ENCODE measurements at regions not wholly inside any gene's neighbourhood (a gene's known extent, or its start where the extent isn't known, plus 50 kb on each side); places are given as distances from the start of the nearest gene placed in this dataset.

DNA sequence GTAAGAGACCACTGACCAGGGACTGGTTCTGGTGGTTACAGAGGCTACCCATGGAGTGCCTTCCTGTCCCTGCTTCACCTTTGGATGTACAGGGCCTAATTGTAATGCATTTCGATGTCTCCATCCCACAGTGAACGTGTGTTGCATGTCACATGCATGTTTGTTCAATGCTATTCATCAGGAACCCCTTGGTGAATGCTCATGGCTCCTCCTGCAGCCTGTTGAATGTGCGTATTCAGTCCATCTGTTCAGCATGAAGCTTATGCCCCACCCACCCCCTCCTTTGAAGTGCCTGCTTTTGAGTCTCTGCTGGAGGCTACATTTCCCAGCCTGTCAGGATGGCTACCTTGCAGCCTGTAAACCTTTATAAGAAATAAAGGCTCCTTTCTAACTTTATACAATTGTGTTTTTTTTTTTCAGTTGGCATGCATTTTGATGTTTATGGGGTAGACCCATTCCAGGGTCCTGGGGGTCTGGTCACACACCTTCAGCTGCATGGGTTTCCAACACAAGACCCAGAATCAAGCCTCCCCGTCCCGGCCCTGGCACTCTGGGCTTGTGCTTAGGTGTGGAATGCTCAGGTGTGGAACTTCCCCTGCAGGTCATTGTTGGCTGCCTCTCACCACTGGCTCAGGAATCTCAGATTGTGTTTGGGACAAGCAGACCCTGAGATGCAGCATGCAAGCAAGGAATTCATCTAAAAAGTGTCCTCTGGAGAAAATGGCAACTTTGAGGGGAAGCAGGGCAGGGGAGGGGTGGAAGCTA is 238.8 kb upstream of the HDAC4 start:
- DNase-seq (ENCODE audit: low read depth in 2 of 2), result no peak

DNA sequence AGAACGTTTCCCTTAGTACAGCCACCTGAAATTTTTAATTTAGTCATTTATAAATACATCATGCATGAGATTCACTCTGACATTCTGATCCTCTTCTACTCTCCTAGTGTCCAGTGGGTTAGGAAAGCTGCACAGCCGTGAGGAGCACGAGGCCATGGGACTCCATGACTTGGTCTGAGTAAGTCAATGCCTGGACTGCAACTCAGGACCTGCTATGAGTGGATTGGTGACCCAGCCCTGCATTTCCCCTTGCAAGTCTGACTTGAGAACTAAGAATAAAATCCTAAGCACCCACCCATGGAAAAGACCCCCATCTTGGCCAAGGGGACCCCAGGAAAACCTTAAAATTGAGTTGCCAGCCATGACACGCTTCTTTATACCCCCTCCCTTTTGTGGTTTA is 237.6 kb upstream of the HDAC4 start:
- no peak for DNase-seq (ENCODE audit: low read depth in 2 of 2)

DNA sequence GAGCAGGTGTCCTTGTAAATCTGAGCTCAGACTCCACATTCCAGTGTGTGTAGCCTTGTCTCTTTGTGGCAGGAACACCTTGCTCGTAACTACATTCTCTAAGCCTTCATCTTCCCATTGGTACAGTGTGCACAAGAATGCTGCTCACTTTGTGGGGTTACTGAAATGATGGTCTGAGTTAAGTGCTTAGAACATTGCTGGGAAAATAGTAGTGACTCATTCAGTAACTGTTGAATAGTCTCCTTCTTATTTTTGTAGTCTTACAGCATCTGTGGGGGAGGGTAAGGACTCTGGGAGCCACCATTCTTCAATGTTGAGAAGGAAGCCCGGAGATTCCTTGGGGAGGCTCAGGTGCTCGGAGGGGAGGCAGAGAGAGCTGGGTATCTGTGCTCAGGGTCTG is 236.0 kb upstream of the HDAC4 start:
- no peak for DNase-seq (ENCODE audit: low read depth in 2 of 2)

DNA sequence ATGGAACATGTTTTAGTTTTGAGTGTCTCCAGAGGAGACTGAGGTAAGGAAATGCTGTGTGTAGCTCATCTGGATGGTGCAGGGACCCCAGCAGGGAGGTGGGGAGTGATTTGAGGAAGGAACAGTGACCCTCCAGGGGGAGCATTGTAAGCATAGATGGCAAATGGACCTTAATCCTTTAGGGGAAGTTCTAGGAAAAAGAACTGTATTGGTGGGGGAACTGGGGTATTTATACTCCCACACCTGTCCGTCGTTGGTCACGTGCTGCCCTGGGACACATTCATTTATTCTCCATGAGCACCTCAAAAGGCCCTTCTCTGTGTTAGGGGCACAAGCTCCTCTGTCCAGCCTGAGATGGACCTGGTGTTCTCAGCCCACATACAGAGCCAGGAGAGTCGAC is 233.9 kb upstream of the HDAC4 start:
- no peak for DNase-seq (ENCODE audit: low read depth in 2 of 2)

DNA sequence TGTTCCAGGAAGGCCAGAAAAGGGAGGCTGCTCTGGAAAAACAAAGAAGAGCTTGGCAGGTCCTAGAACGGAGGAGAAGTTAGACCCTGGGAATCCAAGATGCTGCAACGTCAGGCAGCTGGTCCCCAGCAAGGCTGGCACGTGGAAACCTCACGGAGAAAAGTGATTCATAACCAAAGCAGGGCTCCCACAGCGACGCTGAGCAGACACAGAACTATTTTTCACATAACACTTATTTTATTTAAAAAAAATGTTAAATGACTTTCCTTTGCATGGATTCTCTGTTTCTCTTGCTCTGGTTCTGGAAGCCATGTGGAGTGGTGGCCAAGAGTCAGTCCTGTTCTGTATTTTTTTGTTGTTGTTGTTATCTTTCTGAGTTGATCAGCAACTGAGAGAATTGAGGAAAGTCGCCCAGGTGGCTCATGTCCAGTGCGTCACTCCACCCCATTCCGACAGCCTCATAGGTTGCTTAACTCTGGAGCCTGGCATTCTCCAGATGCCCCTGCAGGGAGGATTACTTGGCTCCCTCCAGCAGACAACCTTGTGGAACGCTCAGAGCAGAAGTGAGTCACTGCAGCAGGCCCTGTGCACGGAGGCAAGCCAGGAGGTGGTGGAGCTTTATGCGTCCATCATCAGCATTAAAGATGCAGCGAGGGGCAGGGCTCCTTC is 229.9 kb upstream of the HDAC4 start:
- no peak for DNase-seq (ENCODE audit: low read depth in 2 of 2)

DNA sequence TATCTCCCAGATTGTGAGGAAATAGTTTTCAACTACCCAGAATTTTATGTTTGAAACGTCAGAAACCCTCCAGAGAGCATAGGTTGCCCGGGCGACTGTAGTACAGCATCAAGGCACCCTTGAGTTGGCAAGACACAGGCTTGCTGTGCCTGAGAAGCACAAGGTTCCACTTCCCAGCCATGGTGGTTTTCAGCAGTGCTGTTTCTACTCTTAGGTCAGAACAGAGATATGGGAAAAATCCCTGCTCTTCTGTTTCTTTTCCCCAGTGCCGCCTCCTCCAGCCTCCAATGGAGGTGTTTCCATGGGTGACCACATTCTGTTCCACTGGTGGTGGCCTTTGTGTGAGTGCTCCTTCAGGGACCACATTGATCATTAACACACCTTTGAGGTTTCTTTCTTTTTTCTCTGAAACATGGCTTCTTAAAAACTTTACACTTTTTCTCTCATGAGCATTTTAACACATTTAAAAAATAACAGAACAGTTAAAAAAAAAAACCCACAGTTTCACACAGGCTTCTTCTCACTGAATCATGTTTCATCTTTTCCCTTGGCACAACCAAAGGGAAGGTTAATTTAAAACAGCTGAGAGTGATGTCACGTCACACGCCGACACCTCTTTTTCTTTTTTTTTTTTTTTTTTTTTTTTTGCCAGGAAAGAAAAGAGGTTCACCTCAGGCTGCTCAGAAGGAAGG is 229.3 kb upstream of the HDAC4 start:
- DNase-seq (ENCODE audit: low read depth in 2 of 2), result no peak

DNA sequence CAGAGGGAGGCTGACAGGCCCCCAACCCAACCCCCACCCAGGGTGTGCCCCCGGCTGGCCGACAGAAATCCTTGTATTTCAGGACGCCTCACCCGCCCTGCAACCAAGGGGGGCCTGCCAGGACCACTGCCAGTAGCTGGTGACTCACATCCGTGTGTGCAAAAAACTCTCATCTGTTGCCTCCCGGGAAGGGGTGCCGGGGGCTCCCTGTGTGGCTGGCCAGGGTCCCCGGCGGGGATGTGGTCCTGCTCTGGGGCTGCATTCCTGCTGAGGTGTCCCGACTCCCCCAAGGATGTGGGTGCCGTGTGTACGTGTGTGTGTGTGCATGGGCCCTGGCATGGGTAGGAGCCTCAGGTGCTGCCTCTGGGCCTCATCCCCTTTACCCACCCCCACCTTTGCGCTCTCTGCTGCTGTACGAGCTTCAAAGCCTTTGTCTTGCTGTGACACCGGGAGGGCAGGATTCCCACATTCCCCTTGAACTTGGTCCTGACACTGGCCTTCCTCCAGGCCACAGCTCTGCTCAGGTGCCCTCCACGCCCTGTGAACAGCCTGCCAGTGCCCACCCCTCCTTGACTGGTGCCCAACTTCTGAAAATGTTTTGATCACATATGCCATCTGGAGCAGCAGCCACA is 226.3 kb upstream of the HDAC4 start:
- DNase-seq (ENCODE audit: low read depth in 2 of 2), result no peak

DNA sequence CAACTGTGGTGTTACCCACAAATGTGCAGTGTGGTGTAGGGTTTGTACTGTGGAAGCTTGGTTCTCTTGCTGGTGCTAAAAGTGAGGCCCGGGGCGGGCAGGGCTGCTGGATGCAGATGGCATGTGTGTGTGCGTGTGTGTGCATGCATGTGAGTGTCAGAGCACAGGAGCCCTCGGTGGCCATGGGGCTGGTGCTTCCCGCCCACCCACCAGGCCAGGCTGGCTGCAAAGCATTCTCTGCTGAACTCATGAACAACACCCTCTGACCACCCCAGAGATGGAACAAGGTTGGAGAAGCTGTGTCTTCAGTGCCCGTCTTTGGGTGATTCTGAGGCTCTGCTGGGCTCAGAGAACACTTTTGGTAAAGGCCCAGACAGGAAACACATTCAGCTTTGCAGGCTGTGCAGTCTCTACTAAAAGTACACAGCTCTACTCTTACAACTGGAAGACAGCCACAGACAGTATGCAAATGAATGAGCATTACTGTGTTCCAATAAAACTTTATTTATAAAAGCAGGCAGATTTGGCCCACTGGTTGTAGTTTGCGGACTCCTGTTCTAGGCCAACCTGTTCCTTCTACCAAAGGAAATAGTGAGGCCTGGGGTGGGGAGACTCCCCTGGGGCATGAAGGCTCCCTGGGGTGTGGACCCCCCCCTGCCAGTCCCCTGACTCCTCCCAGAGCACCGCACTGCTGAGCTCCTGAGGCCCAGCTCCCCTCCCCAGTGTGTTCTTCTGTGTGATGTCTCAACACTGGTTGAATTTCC is 225.3 kb upstream of the HDAC4 start:
- no peak for DNase-seq (ENCODE audit: low read depth in 2 of 2)

DNA sequence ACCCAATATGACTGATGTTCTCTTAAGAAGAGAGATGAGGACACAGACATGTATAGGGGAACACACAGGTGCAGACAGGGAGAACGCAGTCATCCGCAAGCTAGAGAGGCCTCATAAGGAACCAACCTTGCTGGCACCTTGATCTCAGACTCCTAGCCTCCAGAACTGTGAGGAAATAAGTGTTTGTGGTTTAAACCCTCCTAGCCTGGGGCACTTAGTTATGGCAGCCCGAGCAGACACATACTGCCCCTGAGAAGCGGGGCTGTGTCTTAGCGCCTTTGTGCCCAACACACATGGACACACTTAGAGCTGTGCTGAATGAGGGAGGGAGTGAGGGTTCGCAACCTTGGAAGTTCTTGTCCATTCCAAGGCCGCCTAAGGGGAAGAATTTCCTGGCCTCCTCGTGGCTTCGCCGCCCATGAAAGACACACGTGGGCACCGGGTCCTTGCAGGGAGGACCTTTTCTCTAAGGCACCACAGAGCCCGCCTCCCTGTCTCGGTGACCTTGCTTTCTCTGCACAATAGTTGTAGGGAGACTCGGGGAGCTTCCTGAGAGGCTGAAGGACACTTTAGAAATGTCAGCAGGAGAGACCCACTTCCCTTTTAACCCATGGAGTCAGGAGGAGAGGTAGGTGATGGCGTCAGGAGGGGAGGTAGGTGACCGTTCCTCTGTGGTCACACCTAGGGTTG is 224.5 kb upstream of the HDAC4 start:
- no peak for DNase-seq (ENCODE audit: low read depth in 2 of 2)

DNA sequence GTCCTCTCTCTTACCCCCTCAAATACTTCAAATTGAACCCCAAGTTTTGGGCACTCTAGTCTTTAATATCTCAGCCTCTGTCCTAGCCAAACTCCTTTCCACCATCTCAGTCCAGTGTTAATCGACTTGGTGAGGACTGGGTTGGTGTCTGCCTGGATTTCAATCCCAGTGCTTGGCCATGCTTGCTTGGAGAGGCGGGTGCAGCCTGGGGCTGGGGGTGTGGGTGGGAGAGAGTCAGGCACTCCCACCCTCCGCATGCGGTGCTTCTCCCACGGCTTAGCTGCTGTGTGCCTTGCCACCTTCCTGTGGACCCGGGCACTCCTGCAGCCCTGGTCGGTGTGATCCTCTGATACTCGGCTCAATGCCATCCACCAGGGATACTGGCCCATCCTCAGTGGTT is 220.8 kb upstream of the HDAC4 start:
- no peak for DNase-seq (ENCODE audit: low read depth in 2 of 2)

DNA sequence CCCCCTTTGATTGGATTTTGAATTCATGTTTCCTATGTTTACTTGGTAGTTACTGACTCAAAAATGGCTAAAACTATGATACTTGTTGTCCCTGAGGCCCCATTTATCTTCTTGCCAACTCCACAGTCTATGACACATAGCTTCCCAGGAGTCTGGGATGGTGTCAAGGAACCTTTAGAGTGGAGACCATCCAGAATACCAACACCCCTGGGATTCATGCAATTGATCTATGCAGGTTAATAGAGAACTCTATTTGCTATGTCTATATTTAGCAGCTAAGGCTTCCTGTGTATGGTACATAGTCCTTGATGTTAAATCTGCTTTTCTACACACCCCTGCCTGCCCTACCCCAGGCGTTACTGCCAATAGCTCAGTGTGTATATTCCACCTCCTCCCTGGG is 218.5 kb upstream of the HDAC4 start:
- DNase-seq (ENCODE audit: low read depth in 2 of 2), result no peak

DNA sequence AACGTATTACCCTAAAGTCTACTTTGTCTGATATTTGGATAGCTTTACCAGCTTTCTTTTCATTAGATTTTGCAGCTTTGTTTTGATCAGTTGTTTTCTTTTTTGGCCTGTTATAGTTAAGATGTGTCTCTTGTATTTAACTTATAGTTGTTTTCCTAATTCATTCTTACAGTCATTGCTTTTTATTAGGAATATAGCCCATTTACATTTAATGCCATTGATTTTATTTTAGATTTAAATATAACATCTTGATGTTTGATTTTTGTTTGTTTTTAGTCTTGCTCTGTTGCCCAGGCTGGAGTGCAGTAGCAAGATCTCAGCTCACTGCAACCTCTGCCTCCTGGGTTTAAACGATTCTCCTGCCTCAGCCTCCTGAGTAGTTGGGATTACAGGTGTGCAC is 215.9 kb upstream of the HDAC4 start:
- no peak for DNase-seq (ENCODE audit: low read depth in 2 of 2)

DNA sequence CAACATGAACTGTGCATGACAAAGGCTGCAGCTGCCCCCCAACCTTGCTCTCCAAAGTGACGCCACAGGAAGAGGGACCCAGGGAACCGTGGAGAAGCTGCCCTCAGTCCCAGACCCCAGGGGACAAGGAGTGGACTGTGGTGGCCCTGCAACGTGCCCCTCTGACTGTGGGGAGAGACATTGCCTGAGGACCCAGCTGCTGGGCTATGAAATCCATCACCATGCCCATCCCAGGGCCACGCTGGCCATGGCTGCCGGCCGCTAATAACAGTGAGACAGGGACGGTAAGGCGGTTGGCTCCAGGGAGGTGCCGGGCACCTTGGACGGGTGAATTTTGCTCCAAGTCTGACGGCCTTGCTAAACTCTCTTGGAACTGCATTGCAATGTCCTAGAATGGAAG is 211.3 kb upstream of the HDAC4 start:
- no peak for DNase-seq (ENCODE audit: low read depth in 2 of 2)

DNA sequence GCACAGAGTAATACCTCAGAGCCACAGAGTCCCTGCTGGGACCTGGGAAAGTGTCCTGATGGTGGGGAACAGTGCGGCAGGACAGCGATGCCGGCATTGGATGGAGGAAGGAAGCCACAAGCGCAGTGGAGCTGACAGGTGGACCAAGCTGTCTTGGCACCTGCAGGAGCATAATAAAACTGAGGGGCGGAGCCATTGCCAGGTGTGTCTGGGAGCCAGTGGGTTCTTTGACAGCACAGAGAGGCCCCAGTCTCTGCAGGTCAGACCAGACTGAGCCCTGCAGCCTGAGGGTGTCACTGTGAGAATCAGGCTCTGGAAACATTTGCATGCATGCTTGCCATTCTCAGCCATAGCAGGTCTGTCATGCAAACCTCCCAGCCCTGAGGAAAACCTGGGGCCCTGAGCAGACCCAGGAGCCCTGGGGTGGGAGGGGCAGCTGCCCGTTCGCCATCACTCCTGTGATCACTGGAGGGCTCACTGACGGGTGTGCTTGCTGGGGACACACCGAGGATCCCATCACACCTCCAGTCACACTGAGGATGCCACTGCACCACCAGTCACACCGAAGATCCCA is 210.5 kb upstream of the HDAC4 start:
- no peak for DNase-seq (ENCODE audit: low read depth in 2 of 2)

DNA sequence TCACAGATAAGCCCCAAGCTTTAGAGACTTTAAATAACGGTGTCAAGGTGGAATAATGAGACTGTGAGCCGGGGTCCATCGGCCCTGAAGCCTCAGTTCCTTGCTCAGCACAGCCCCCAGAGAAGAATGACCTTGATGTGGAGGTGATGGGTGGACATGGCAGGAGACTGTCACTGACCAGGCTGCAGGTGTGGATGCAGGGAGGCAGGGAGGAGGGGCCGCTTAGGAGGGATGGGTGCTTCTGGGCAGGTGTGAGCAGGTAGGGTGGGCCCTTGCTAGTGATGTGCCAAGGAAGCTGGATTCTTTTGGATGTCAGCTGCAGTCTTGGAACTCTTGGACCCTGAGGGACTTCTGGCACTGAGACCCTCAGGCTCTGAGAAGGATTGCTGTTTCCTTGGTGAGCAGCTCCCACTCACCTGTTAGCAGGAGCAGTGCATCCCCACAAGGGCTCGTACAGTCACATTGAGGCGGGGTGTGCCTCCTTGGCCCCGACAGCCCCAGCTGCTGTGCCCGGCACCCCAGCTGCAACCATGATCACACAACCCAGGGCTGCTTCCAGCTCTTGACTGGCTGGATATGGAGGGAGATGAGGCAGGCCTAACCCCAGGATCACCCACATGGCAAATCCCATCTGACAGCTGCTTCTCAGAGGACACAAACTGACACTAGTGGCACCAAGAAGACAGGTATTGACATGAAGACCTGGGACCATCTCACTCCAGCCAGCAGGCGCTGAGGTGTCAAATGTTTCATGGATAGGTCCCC is 209.8 kb upstream of the HDAC4 start:
- DNase-seq (ENCODE audit: low read depth in 2 of 2), result no peak

DNA sequence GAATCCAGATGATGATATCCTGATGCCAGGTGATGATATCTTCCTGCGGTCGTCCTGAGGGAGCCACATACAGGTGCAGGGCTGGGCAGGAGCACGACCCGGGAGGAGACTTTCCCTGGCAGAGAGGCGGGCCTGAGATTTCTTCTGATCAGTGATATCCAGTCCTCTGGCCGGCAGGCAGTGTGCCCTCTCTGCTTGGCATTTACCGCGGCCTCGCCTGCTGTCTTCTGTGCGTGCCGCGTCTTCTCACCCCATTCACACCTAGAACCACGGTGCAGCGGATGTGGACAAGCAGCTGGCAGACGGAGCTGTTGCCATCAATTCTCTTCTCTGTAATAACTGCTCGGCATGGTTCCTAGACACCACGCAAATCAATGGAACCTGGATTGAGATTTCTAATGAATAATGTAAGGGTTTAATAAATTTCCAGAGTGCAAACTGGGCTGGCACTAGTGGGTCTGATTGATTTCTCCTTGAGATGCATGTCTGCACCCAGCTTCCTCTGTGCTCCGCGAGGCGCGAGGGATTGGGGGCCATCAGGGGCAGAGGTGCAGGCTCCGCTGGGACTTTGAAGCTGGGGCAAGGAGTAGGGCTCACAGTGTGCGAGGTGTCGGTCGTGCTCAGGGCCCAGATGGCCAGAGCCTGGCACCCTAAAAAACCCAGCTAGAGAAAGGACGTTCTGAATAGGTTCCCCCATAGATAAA is 208.9 kb upstream of the HDAC4 start:
- DNase-seq (ENCODE audit: low read depth in 2 of 2), result no peak

DNA sequence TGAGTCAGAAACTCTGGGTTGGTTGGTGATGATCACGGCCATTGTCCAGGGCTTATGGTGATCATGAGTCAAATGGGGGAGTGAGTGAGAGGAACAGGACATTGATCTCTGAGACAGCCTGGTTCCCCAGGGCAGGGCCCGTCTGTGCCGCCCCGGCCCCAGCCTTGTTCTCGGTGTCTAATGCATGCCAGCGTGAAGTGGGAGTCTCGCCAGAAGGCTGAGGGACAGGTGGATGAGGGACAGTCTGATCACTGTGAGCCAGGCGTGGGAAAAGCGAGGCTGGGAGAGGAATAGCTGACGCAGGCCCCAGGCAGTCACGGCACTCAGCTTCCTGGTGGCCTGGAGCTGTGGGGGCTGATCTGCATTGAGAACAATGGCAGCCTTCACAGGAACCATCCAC is 208.3 kb upstream of the HDAC4 start:
- no peak for DNase-seq (ENCODE audit: low read depth in 2 of 2)

DNA sequence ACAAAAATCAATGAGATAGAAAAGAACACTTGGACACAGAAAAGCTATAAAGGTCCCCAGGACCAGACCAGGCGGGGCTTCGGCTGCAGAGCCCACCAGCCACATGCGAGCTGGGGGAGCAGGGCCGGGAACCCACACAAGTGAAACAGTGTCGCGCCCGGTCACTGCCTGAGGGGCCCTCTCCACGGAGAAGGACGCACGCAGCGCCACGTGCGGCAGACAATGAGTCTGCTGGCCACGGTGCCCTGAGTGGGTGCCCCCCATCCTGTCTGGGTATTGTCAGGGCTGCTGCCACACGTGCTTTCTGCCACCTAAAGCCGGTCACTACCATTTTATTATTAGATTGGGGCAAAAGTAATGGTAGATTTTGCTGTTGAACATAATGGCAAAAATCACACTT is 207.9 kb upstream of the HDAC4 start:
- no peak for DNase-seq (ENCODE audit: low read depth in 2 of 2)

DNA sequence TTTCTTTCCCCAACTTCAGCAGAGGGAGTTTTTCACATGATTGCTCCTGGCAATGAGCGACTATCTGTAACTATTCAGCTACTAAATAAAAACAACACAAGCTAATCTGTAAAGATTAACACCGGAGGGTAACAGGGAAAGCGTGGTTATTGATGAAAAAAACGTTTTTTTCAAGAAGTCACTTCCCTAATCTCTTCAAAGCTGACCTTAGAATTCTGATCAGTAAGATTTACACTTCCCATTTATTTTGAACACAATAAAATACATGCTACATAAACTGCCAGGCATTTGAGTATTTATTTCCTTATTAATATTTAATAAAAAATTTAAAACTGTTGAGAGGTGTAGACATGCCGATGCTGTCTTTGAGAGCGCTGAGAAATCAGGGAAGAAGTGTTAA is 207.4 kb upstream of the HDAC4 start:
- DNase-seq (ENCODE audit: low read depth in 2 of 2), result no peak

Data from dermis microvascular lymphatic vessel endothelial cell (primary cell).